ENCODE measurements at regions not wholly inside any gene's neighbourhood (a gene's known extent, or its start where the extent isn't known, plus 50 kb on each side); places are given as distances from the start of the nearest gene placed in this dataset.
A peak's percentile ranks its signal among the peaks of the same experiment; 100 is the strongest.

DNA sequence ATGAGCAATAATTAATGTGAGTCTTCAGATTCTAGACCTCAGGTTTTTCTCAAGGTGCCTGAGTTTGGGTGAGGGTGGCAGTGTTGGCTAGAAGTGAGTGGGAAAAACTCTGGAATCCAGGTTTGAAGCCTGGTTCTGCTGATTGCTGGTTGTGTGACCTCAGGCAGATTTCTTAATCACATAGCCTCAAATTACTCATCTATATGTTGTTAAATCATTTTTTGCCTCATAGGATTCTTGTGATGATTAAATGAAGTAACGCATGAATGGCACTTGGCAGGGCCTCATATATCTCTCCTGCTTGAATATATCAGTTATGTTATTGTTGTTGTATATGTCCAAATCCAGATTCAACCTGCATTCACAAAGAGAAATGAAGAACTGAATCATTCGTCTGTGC, 60.5 kb downstream of the NR2F2 start:
- FAIRE-seq, result no peak
- DNase-seq, result no peak
- H3K4me3 ChIP-seq (ENCODE audit: low read depth in 1 of 3, low read length in 3 of 3), result no peak overlapping the region
- WGBS, 3 donors, result 51 to 85% (median 81%) methylated on average over 2 of the region's 2 CpGs
- H3K4me1 ChIP-seq (ENCODE audit: control insufficient read depth in 3 of 3, insufficient read depth in 2 of 3, low read depth in 1 of 3, low read length in 2 of 3), result no peaks in the 10 kb centered on the region
- peaks cover 0 to 7% (median 0%) of the 10 kb centered on the region in 3 donors for H3K27me3 ChIP-seq (ENCODE audit: control insufficient read depth in 3 of 3, insufficient read depth in 3 of 3, low read length in 3 of 3)
- H3K36me3 ChIP-seq (ENCODE audit: control insufficient read depth in 3 of 3, insufficient read depth in 2 of 3, low read depth in 1 of 3, low read length in 3 of 3), result no peaks in the 10 kb centered on the region
- H3K9me3 ChIP-seq (ENCODE audit: control insufficient read depth in 2 of 2, insufficient read depth in 1 of 2, low read depth in 1 of 2, low read length in 1 of 2), result no peaks in the 10 kb centered on the region
- H3K27ac ChIP-seq (ENCODE audit: low read depth in 1 of 3, low read length in 2 of 3), result no peak overlapping the region

DNA sequence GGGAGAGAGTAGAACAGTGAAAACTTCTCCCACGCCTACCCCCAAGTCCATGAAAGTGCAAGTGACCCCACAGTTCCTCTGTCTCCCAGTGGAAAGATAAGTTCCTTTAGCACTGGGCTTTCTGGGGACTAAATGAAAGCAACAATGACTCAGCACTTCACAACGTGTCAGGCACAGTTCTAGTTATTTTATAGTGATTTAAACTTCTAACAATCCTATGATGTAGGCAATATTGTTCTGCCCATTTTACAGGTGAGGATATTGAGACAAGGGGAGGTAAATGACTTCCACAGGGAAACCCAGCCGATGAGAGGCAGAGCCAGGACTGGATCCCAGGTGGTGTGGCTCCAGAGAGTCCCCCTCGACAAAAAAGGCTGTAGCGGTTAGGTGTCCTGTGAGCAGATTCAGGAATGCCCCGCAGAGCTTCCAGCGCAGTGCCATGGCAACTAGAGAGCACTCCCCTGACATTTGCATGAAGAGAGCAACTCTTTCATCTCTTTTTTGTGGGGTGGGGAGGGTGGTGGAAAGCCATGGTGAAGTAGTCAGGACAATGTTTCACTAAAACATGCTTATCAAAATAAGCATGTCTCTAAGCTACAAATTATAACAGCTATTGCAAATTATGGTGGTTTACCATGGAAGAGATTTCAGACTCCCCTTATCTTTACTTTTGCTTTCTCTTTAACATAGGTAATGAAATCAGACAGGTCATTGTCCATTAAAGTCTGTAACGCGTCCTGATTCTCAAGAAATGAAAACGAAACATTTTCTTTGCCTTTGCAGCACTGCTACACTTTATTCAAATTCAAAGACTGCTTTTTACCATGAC, 62.1 kb downstream of the NR2F2 start:
- Histone ChIP-seq H3K36me3 (ENCODE audit: control insufficient read depth in 3 of 3, insufficient read depth in 2 of 3, low read depth in 1 of 3, low read length in 3 of 3) (no peaks in the 10 kb centered on the region), H3K9me3 (ENCODE audit: control insufficient read depth in 2 of 2, insufficient read depth in 1 of 2, low read depth in 1 of 2, low read length in 1 of 2) (no peaks in the 10 kb centered on the region), H3K4me3 (ENCODE audit: low read depth in 1 of 3, low read length in 3 of 3) (no peak overlapping the region), H3K4me1 (ENCODE audit: control insufficient read depth in 3 of 3, insufficient read depth in 2 of 3, low read depth in 1 of 3, low read length in 2 of 3) (no peaks in the 10 kb centered on the region), H3K27ac (ENCODE audit: low read depth in 1 of 3, low read length in 2 of 3) (no peak overlapping the region), H3K27me3 (ENCODE audit: control insufficient read depth in 3 of 3, insufficient read depth in 3 of 3, low read length in 3 of 3) (peaks cover 0 to 7% (median 0%) of the 10 kb centered on the region in 3 donors)
- FAIRE-seq (no peak), DNase-seq (peak in 1 of 2 donors; percentile 32)
- 52 to 54% (median 54%) methylated on average over 10 of the region's 10 CpGs for WGBS, 3 donors

DNA sequence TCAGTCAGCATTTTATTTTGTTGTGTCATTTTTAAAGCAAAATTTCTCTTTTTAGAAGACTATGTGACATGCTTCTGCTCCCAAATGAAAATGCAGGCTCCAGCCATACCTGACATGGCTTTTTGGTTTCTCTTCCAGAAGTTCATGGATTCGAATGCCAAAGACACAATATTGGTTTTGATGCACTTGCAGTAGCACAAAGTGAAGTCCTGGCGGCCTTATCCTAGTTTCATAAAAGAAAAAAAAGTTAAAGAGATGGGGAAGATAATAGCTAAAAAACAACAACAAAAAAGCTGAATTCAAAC, 62.7 kb downstream of the NR2F2 start:
- 45 to 76% (median 59%) methylated on average over 2 of the region's 2 CpGs for whole genome bisulfite sequencing, 3 donors
- DNase-seq, result no peak
- Histone ChIP-seq H3K4me1 (ENCODE audit: control insufficient read depth in 3 of 3, insufficient read depth in 2 of 3, low read depth in 1 of 3, low read length in 2 of 3) (no peaks in the 10 kb centered on the region), H3K4me3 (ENCODE audit: low read depth in 1 of 3, low read length in 3 of 3) (no peak overlapping the region), H3K9me3 (ENCODE audit: control insufficient read depth in 2 of 2, insufficient read depth in 1 of 2, low read depth in 1 of 2, low read length in 1 of 2) (no peaks in the 10 kb centered on the region), H3K27me3 (ENCODE audit: control insufficient read depth in 3 of 3, insufficient read depth in 3 of 3, low read length in 3 of 3) (peaks cover 0 to 7% (median 0%) of the 10 kb centered on the region in 3 donors), H3K36me3 (ENCODE audit: control insufficient read depth in 3 of 3, insufficient read depth in 2 of 3, low read depth in 1 of 3, low read length in 3 of 3) (no peaks in the 10 kb centered on the region), H3K27ac (ENCODE audit: low read depth in 1 of 3, low read length in 2 of 3) (no peak overlapping the region)
- no peak for FAIRE-seq

GRCh38 chr15:96395687-96396086, 65.2 kb downstream of the NR2F2 start:
- no peak overlapping the region for H3K27ac ChIP-seq (ENCODE audit: low read depth in 1 of 3, low read length in 2 of 3)
- 39 to 52% (median 50%) methylated on average over 3 of the region's 3 CpGs for whole genome bisulfite sequencing, 3 donors
- no peaks in the 10 kb centered on the region for H3K9me3 ChIP-seq (ENCODE audit: control insufficient read depth in 2 of 2, insufficient read depth in 1 of 2, low read depth in 1 of 2, low read length in 1 of 2)
- DNase-seq (no peak), FAIRE-seq (no peak)
- no peaks in the 10 kb centered on the region for H3K4me1 ChIP-seq (ENCODE audit: control insufficient read depth in 3 of 3, insufficient read depth in 2 of 3, low read depth in 1 of 3, low read length in 2 of 3)
- peaks cover 0 to 7% (median 2%) of the 10 kb centered on the region in 3 donors for H3K27me3 ChIP-seq (ENCODE audit: control insufficient read depth in 3 of 3, insufficient read depth in 3 of 3, low read length in 3 of 3)
- H3K36me3 ChIP-seq (ENCODE audit: control insufficient read depth in 3 of 3, insufficient read depth in 2 of 3, low read depth in 1 of 3, low read length in 3 of 3), result no peaks in the 10 kb centered on the region
- H3K4me3 ChIP-seq (ENCODE audit: low read depth in 1 of 3, low read length in 3 of 3), result no peak overlapping the region

DNA sequence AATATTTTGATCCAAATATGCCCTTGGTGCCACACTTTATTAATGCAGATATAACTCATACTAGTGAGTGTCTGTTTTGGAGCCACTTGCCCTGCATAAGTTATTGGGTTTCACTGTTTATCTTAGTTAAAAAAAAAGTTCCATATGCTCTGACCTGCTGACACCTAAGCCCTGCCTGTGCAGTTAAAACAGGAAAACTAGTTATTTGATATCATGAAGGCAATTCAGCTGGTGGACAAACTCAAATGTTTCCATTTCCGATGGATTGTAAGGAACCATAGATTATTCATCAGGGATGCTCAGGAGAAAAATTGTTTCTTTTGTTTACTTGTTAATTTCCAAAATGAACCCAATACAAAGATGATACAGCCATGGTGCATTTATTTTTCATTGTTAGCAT, 68.3 kb downstream of the NR2F2 start:
- 59 to 81% (median 74%) methylated on average over 1 of the region's 1 CpG for WGBS, 3 donors
- Histone ChIP-seq H3K36me3 (ENCODE audit: control insufficient read depth in 3 of 3, insufficient read depth in 2 of 3, low read depth in 1 of 3, low read length in 3 of 3) (no peaks in the 10 kb centered on the region), H3K9me3 (ENCODE audit: control insufficient read depth in 2 of 2, insufficient read depth in 1 of 2, low read depth in 1 of 2, low read length in 1 of 2) (no peaks in the 10 kb centered on the region), H3K4me1 (ENCODE audit: control insufficient read depth in 3 of 3, insufficient read depth in 2 of 3, low read depth in 1 of 3, low read length in 2 of 3) (no peaks in the 10 kb centered on the region), H3K27me3 (ENCODE audit: control insufficient read depth in 3 of 3, insufficient read depth in 3 of 3, low read length in 3 of 3) (peaks cover 0 to 4% (median 2%) of the 10 kb centered on the region in 3 donors), H3K4me3 (ENCODE audit: low read depth in 1 of 3, low read length in 3 of 3) (no peak overlapping the region), H3K27ac (ENCODE audit: low read depth in 1 of 3, low read length in 2 of 3) (no peak overlapping the region)
- no peak for FAIRE-seq
- DNase-seq, result no peak

GRCh38 chr15:96402403-96402802, 71.9 kb downstream of the NR2F2 start:
- H3K27ac ChIP-seq (ENCODE audit: low read depth in 1 of 3, low read length in 2 of 3), result no peak overlapping the region
- no peaks in the 10 kb centered on the region for H3K36me3 ChIP-seq (ENCODE audit: control insufficient read depth in 3 of 3, insufficient read depth in 2 of 3, low read depth in 1 of 3, low read length in 3 of 3)
- no peaks in the 10 kb centered on the region for H3K4me1 ChIP-seq (ENCODE audit: control insufficient read depth in 3 of 3, insufficient read depth in 2 of 3, low read depth in 1 of 3, low read length in 2 of 3)
- FAIRE-seq (no peak), DNase-seq (no peak)
- H3K27me3 ChIP-seq (ENCODE audit: control insufficient read depth in 3 of 3, insufficient read depth in 3 of 3, low read length in 3 of 3), result peaks cover 0 to 20% (median 6%) of the 10 kb centered on the region in 3 donors
- 48 to 67% (median 62%) methylated on average over 3 of the region's 3 CpGs for WGBS, 3 donors
- no peak overlapping the region for H3K4me3 ChIP-seq (ENCODE audit: low read depth in 1 of 3, low read length in 3 of 3)
- no peaks in the 10 kb centered on the region for H3K9me3 ChIP-seq (ENCODE audit: control insufficient read depth in 2 of 2, insufficient read depth in 1 of 2, low read depth in 1 of 2, low read length in 1 of 2)

DNA sequence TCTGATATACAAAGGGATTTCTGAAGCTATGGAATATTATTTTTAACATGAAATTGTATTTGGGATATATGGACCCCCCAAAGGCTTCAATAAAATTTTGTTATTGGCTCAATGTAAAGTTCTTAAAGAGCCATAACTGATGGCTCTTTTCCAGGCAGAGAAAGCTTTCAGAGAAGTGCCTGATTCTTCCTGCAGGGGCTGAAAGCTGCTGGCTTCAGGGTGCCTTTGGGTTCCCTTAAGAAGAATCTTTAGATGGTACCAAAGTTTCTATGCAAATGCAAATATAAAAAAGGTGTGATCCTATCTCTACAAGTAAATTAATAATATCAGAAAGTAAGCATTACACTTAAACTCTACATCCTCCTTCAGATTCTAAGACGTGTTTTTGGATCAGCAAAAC, 72.6 kb downstream of the NR2F2 start:
- FAIRE-seq (no peak), DNase-seq (no peak)
- Histone ChIP-seq H3K4me3 (ENCODE audit: low read depth in 1 of 3, low read length in 3 of 3) (no peak overlapping the region), H3K4me1 (ENCODE audit: control insufficient read depth in 3 of 3, insufficient read depth in 2 of 3, low read depth in 1 of 3, low read length in 2 of 3) (no peaks in the 10 kb centered on the region), H3K36me3 (ENCODE audit: control insufficient read depth in 3 of 3, insufficient read depth in 2 of 3, low read depth in 1 of 3, low read length in 3 of 3) (no peaks in the 10 kb centered on the region), H3K27me3 (ENCODE audit: control insufficient read depth in 3 of 3, insufficient read depth in 3 of 3, low read length in 3 of 3) (peaks cover 0 to 27% (median 11%) of the 10 kb centered on the region in 3 donors), H3K9me3 (ENCODE audit: control insufficient read depth in 2 of 2, insufficient read depth in 1 of 2, low read depth in 1 of 2, low read length in 1 of 2) (no peaks in the 10 kb centered on the region), H3K27ac (ENCODE audit: low read depth in 1 of 3, low read length in 2 of 3) (no peak overlapping the region)
- WGBS, 3 donors, result 50 to 88% (median 58%) methylated on average over 1 of the region's 1 CpG

- no peak for FAIRE-seq
- no peak for DNase-seq
- Histone ChIP-seq H3K27ac (ENCODE audit: low read depth in 1 of 3, low read length in 2 of 3) (no peak overlapping the region), H3K36me3 (ENCODE audit: control insufficient read depth in 3 of 3, insufficient read depth in 2 of 3, low read depth in 1 of 3, low read length in 3 of 3) (no peaks in the 10 kb centered on the region), H3K27me3 (ENCODE audit: control insufficient read depth in 3 of 3, insufficient read depth in 3 of 3, low read length in 3 of 3) (peaks cover 0 to 36% (median 18%) of the 10 kb centered on the region in 3 donors), H3K4me1 (ENCODE audit: control insufficient read depth in 3 of 3, insufficient read depth in 2 of 3, low read depth in 1 of 3, low read length in 2 of 3) (no peaks in the 10 kb centered on the region), H3K9me3 (ENCODE audit: control insufficient read depth in 2 of 2, insufficient read depth in 1 of 2, low read depth in 1 of 2, low read length in 1 of 2) (no peaks in the 10 kb centered on the region), H3K4me3 (ENCODE audit: low read depth in 1 of 3, low read length in 3 of 3) (no peak overlapping the region)
- WGBS, 3 donors, result 68 to 89% (median 83%) methylated on average over 1 of the region's 1 CpG
These were observed 73.4 kb downstream of the NR2F2 start for GRCh38 chr15:96403932-96404331.

DNA sequence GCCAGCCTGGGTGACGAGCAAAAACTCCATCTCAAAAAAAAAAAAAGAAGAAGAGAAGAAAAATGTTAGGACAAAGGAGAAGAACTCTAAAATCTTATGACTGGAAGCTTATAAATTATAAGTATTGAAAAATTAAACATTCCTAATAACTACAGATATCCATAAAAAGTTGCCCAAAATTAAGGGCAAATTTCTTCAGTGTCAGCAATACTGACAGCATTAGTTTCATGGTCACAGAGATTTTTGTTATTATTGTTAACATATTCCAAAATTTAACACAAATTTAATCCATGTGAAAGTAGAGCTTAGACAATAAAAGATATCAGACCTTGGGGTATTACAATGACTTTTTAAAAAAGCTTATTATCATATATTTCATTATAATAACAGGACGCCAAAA, 74.1 kb downstream of the NR2F2 start:
- Histone ChIP-seq H3K27me3 (ENCODE audit: control insufficient read depth in 3 of 3, insufficient read depth in 3 of 3, low read length in 3 of 3) (peaks cover 0 to 42% (median 22%) of the 10 kb centered on the region in 3 donors), H3K36me3 (ENCODE audit: control insufficient read depth in 3 of 3, insufficient read depth in 2 of 3, low read depth in 1 of 3, low read length in 3 of 3) (no peaks in the 10 kb centered on the region), H3K4me1 (ENCODE audit: control insufficient read depth in 3 of 3, insufficient read depth in 2 of 3, low read depth in 1 of 3, low read length in 2 of 3) (peaks cover under 1 to 3% (median 2%) of the 10 kb centered on the region in 3 donors), H3K9me3 (ENCODE audit: control insufficient read depth in 2 of 2, insufficient read depth in 1 of 2, low read depth in 1 of 2, low read length in 1 of 2) (no peaks in the 10 kb centered on the region), H3K4me3 (ENCODE audit: low read depth in 1 of 3, low read length in 3 of 3) (no peak overlapping the region), H3K27ac (ENCODE audit: low read depth in 1 of 3, low read length in 2 of 3) (no peak overlapping the region)
- FAIRE-seq (no peak), DNase-seq (no peak)
- WGBS, 3 donors, result 63 to 88% (median 67%) methylated on average over 2 of the region's 2 CpGs

Data from small intestine (tissue), 7 donors.